Activated CD4-positive, alpha-beta T cell treated with anti-CD3 and anti-CD28 coated beads for 36 hours (primary cell): ENCODE measurements at regions not wholly inside any gene's neighbourhood (a gene's known extent, or its start where the extent isn't known, plus 50 kb on each side); places are given as distances from the start of the nearest gene placed in this dataset.

Experiments used
- ATAC-seq: fragments of 200-7000 bp; cut with Tn5 transposase; one replicate; pipeline ENCODE4 v1.10.0; 2021; ENCODE audit warnings: mild to moderate bottlenecking, moderate library complexity
- CTCF ChIA-PET: fragments of 350-600 bp; sonication (Branson Sonifier 250); formaldehyde crosslinking; loops from one replicate; lab custom pipeline; 2021; ENCODE audit warnings: antibody characterized with exemption; lab: Charles Lee
- POLR2A ChIA-PET: fragments of 350-600 bp; sonication (Branson Sonifier 250); formaldehyde crosslinking; loops from one replicate; lab custom pipeline; 2021; ENCODE audit warnings: antibody characterized with exemption, inconsistent platforms; lab: Charles Lee
- DNase-seq: peaks from one replicate; pipeline ENCODE4 v3.0.0-alpha.2; 2020
- H3K27ac Mint-ChIP-seq: one replicate; pipeline ENCODE4 v1.8.0; 2021; ENCODE audit warnings: mixed read lengths
- H3K27me3 Mint-ChIP-seq: one replicate; pipeline ENCODE4 v1.8.0; 2021; ENCODE audit warnings: mixed read lengths
- H3K36me3 Mint-ChIP-seq: one replicate; pipeline ENCODE4 v1.8.0; 2021; ENCODE audit warnings: low read depth, mixed read lengths
- H3K4me1 Mint-ChIP-seq: one replicate; pipeline ENCODE4 v1.8.0; 2021; ENCODE audit warnings: mixed read lengths
- H3K4me3 Mint-ChIP-seq: one replicate; pipeline ENCODE4 v1.8.0; 2021; ENCODE audit warnings: mild to moderate bottlenecking, moderate library complexity, mixed read lengths
- H3K9me3 Mint-ChIP-seq: one replicate; pipeline ENCODE4 v1.8.0; 2021; ENCODE audit warnings: low read depth, mixed read lengths
- intact Hi-C, 2 experiments: fragments of 100-400 bp; cut with DNase I in 1 of 2; cut with micrococcal nuclease in 1 of 2; formaldehyde crosslinking; loops; one replicate each; pipeline versions ENCODE4 v1.14.2 to v1.15.1; 2022 to 2024; cut with DNase I, micrococcal nuclease

DNA sequence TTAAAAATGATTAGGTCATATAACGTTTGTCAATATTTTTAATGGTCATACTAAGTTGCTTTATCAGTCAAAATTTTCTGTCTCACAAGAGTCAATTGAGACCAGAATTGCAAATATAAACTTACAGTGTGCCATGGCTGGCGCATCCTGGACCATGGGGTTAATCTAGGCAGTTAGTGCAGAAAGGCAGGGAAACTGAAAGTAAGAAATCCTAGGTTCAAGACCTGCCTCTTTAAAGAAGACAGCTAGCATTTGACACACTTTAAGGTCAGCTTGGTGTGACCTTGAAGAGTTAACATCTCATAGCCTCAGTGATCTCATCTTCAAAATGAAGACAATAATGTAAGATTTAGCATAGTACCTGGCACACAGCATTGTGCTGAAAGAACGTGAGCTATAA, 210.0 kb upstream of the DAB1 start:
- Mint-ChIP-seq H3K4me1 (no peaks in the 10 kb centered on the region), H3K36me3 (no peaks in the 10 kb centered on the region), H3K4me3 (no peak overlapping the region), H3K27ac (no peak overlapping the region), H3K9me3 (no peaks in the 10 kb centered on the region), H3K27me3 (peaks cover 11% of the 10 kb centered on the region)
- ChIA-PET POLR2A (no interaction called here), CTCF (no interaction called here)
- intact Hi-C loops, result no loop called here
- ATAC-seq, result no peak
- DNase-seq, result no peak

DNA sequence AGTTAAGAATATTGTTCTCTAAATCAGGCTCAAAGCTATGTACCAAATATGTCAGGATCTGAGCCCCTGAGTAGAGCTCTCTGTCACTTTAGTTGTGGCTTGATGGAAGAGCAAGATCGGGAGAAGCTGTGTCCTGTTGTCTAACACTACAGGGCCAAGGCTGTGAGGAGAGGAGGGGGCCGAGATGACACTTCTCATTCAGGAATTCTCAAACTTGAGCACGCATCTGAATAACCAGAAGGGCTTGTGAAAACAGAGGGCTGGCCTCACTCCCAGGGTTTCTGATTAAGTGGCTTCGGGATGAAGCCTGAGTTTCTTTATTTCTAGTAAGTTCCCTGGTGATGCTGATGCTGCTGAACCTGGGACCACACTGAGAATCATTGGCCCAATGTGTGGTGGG, 209.2 kb upstream of the DAB1 start:
- intact Hi-C loops, result no loop called here
- no peaks in the 10 kb centered on the region for H3K36me3 Mint-ChIP-seq
- no peak overlapping the region for H3K4me3 Mint-ChIP-seq
- POLR2A ChIA-PET, result no interaction called here
- ATAC-seq (no peak), DNase-seq (no peak)
- H3K27ac Mint-ChIP-seq, result no peak overlapping the region
- no peaks in the 10 kb centered on the region for H3K4me1 Mint-ChIP-seq
- CTCF ChIA-PET, result no interaction called here
- no peaks in the 10 kb centered on the region for H3K9me3 Mint-ChIP-seq
- H3K27me3 Mint-ChIP-seq, result peaks cover 11% of the 10 kb centered on the region

DNA sequence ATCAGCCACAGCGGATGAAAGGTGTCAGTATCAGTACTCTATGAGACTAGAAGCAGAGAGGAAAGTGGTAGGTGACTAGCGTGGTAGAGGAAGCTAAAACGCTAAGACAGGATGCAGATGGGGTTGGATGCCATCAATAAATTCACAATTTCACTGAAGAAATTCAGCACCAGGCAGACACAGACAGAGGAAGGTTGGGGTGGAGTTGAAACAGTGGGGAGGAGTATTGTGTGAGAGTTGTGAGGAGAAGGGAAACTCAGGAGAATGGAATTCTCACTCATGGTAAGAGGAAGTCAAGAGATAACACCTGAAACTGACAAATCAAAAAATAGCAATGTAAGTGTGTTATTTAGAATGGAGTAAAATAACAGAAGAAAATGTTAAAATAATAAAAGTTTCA, 208.5 kb upstream of the DAB1 start:
- CTCF ChIA-PET, result no interaction called here
- no peak for ATAC-seq
- no peak overlapping the region for H3K27ac Mint-ChIP-seq

DNA sequence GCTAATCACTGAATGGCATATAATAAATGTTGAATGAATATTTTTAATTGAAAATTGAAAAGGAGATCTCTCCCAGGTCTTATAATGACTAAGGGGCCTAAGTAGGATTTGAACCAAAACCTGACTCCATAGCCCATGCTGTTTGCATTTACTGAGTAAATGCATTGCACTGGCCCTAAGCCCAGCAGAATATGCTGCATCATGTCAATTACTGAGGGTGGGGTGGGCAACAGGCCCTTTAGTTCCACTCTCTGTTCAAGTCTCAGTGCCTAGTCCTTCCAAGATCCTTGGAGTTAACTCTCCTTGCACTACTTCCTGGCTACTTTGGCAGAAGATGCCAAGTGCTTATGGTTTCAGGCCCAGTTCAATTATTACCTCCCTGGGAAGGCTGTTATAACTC, 203.8 kb upstream of the DAB1 start:
- H3K4me3 Mint-ChIP-seq, result no peak overlapping the region
- no peak for ATAC-seq
- intact Hi-C loops, result no loop called here
- H3K27me3 Mint-ChIP-seq, result peaks cover 9% of the 10 kb centered on the region
- no peak overlapping the region for H3K27ac Mint-ChIP-seq
- no peaks in the 10 kb centered on the region for H3K9me3 Mint-ChIP-seq
- H3K36me3 Mint-ChIP-seq, result no peaks in the 10 kb centered on the region
- no peak for DNase-seq
- POLR2A ChIA-PET, result no interaction called here
- CTCF ChIA-PET, result no interaction called here
- H3K4me1 Mint-ChIP-seq, result no peaks in the 10 kb centered on the region

More for the DNA sequence above, 208.5 kb upstream of the DAB1 start:
- H3K4me1 Mint-ChIP-seq, result no peaks in the 10 kb centered on the region
- H3K9me3 Mint-ChIP-seq, result no peaks in the 10 kb centered on the region
- no peak for DNase-seq
- POLR2A ChIA-PET, result no interaction called here
- no peaks in the 10 kb centered on the region for H3K36me3 Mint-ChIP-seq
- intact Hi-C loops, result no loop called here
- H3K4me3 Mint-ChIP-seq, result no peak overlapping the region
- peaks cover 11% of the 10 kb centered on the region for H3K27me3 Mint-ChIP-seq

DNA sequence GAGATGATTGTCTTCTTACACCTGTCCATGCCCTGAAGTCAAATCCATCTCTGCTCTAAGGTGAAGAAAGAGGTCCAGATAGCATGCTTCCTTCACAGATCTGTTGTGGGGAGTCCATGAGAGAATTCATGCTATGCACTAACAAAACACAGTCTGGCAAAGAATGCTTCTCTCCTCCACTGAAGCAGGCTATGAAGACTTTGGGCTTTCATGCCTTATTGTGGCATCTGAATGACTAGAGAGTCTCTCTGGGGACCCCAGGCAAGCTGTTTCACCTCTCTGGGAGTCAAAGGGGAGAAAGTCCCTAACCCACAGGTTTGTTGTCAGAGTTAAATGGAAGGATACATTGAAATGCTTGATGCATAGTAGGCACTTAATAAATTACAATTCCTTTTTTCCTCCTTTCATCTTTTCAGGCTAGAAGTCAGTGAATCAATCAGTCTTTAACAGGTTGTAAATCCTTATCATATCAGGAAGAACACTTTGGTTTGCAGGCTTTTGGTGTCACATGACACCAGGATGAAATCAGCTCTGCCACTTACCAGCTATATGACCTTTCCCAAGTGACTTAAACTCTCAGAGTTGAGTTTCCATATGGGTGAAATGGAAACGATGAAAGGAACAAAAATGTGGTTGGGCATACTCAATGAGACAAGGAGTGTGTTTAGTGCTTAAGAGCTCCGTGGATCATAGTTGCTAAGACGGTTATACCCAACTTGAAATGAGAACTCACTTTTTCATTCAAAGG, 200.1 kb upstream of the DAB1 start:
- DNase-seq, result no peak
- Mint-ChIP-seq H3K27me3 (no peaks in the 10 kb centered on the region), H3K36me3 (no peaks in the 10 kb centered on the region), H3K27ac (no peak overlapping the region), H3K9me3 (no peaks in the 10 kb centered on the region), H3K4me3 (no peak overlapping the region), H3K4me1 (no peaks in the 10 kb centered on the region)
- ChIA-PET CTCF (no interaction called here), POLR2A (no interaction called here)
- intact Hi-C loops, result no loop called here
- no peak for ATAC-seq

DNA sequence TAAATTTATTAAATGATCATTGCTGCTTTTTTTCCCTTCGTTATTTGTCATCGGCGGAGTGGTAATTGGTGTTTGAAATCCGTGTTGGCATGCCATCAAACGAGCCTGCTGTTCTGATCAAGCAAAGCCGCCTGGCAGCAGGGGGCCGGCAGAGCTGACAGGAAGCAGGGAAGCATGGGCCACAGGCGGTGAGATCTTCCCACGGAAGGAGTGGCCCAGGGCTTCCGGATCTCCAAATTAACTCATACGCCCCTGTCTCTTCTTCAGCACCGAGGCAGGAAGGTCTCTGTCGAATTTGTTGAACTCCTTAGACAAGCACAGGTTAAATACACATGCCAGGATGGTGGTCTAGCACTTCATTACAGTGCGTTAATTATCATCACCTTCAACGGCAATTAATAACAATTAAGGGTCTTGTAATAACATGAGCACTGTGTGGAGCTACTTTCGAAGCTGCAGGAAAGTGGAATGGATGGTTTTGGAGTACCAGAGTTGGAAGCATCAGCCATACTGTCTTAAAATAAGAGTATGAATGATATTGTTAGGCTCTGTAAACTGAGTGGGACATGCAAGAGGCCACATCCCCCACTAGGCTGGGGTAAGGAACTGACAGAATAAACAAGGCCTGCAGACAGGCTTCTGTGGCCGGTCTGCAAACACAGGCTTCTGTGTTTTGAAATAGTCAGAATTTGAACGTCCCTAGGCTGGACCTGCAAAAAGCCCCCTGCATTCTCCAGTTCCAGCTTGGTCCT, 199.4 kb upstream of the DAB1 start:
- Mint-ChIP-seq H3K27ac (no peak overlapping the region), H3K4me3 (no peak overlapping the region), H3K27me3 (no peaks in the 10 kb centered on the region), H3K36me3 (no peaks in the 10 kb centered on the region), H3K9me3 (no peaks in the 10 kb centered on the region), H3K4me1 (no peaks in the 10 kb centered on the region)
- POLR2A ChIA-PET, result no interaction called here
- intact Hi-C loops, result no loop called here
- CTCF ChIA-PET, result no interaction called here
- DNase-seq, result no peak
- no peak for ATAC-seq

DNA sequence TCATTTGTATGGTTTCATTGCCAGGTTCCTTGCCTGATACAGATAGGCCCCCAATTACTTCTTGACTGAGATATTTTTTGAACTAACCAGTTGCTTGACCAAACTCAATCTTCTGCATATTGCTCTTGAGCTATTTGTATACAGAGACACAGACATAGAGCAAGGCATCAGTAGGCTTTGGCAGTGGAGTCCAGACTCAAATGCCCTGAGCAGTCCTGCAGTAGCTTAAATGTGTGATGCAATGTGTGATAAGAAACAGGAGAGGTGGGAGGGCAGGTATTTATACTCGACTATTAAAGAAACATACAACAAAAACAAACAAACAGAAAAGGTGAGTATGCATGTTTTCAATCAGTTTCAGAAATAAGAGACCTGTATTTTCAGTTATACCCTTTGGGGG, 197.9 kb upstream of the DAB1 start:
- intact Hi-C loops, result no loop called here
- no peak for ATAC-seq
- no peak for DNase-seq
- H3K27ac Mint-ChIP-seq, result no peak overlapping the region
- POLR2A ChIA-PET, result no interaction called here
- H3K4me3 Mint-ChIP-seq, result no peak overlapping the region
- no peaks in the 10 kb centered on the region for H3K36me3 Mint-ChIP-seq
- no peaks in the 10 kb centered on the region for H3K9me3 Mint-ChIP-seq
- CTCF ChIA-PET, result no interaction called here
- peaks cover 5% of the 10 kb centered on the region for H3K27me3 Mint-ChIP-seq
- H3K4me1 Mint-ChIP-seq, result no peaks in the 10 kb centered on the region

DNA sequence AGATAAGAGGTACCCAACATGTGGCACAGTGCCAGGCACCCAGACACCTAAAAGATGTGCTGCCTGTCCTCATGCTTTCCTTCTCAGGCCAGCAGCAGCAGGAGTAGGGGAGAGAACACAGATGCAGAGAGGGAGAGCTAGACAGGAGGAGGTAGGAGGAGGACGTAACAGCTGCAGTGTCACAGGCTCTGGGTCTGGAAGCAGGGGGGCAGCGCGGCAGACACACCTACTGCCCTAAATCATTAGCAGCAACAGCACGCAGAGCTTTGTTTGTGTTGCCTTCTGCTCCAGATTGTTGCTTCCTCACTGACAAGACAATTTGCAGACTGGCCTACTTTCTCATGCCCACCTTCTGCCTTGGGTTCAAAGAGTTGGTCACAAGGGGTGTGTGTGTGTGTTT, 196.7 kb upstream of the DAB1 start:
- DNase-seq, result no peak
- intact Hi-C loops, result no loop called here
- no peaks in the 10 kb centered on the region for H3K36me3 Mint-ChIP-seq
- H3K9me3 Mint-ChIP-seq, result no peaks in the 10 kb centered on the region
- POLR2A ChIA-PET, result no interaction called here
- H3K4me1 Mint-ChIP-seq, result no peaks in the 10 kb centered on the region
- no peak overlapping the region for H3K27ac Mint-ChIP-seq
- peaks cover 5% of the 10 kb centered on the region for H3K27me3 Mint-ChIP-seq
- H3K4me3 Mint-ChIP-seq, result no peak overlapping the region
- CTCF ChIA-PET, result no interaction called here
- no peak for ATAC-seq

DNA sequence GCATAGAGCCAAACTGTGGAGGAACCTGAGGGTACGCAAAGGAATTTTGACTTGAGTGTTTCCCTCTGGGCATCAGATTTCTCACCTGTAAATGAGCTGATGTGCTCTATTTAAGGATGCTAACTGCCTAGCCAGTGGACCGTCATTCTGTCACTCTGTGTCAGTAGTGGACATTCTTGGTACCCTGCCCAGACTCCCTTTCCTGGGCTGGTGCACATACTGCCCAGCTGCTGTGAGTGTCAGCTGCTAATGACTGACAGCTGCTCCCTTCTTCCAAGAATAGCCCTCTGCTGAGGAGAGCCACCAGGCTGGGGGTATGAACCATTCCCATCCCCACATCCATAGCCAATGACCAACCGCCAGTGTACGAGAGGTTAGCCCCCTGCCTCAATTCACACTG, 193.1 kb upstream of the DAB1 start:
- Mint-ChIP-seq H3K4me3 (no peak overlapping the region), H3K9me3 (no peaks in the 10 kb centered on the region), H3K4me1 (no peaks in the 10 kb centered on the region), H3K27me3 (peaks cover 5% of the 10 kb centered on the region), H3K27ac (no peak overlapping the region), H3K36me3 (no peaks in the 10 kb centered on the region)
- intact Hi-C loops, result no loop called here
- DNase-seq (no peak), ATAC-seq (no peak)
- ChIA-PET POLR2A (no interaction called here), CTCF (no interaction called here)

DNA sequence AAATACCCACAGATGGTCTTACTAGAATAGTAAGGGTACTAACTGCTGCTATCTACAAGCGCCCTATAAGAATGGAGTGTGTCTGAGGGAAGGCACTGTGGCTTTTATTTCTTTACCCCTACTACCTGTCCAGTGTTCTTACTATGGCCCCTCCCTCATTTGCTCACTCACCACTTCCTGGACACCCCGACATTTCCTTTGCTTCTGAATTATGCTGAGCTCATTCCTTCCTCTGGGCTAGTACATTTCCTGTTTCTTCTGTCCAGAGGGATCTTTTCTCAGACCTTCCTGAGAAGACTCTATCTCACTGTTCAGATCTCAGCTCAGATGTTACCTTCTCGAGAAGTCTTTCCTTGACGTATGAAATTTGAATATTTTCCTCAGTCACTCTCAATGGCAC, 192.1 kb upstream of the DAB1 start:
- Mint-ChIP-seq H3K4me1 (no peaks in the 10 kb centered on the region), H3K27me3 (peaks cover 5% of the 10 kb centered on the region)
- intact Hi-C loops, result no loop called here

DNA sequence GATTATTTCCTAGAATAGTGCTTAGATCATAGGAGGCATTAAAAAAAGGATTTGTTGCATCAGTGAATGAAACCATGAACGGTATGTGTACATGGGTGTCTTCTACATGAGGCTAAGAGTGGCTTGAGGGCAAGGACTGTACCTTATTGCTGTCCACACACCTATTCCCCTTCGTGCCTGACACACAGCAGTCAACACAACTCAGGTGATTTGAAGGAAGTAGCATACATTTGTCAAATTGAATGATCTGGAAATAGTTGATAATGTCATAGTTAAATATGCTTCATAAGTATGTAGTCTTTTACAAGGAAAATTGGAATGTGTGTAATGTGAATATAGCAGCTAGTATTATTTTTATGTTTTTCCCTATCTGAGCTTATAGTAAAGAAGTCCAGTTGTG, 189.0 kb upstream of the DAB1 start:
- no peak for DNase-seq
- intact Hi-C loops, result no loop called here
- no peaks in the 10 kb centered on the region for H3K36me3 Mint-ChIP-seq
- ATAC-seq, result no peak
- CTCF ChIA-PET, result interaction anchor here (0.6 kb wide), 1 partner anchor 748 kb away, joined by 3 read pairs; no protein-coding TSS in a partner anchor
- H3K27ac Mint-ChIP-seq, result no peak overlapping the region
- POLR2A ChIA-PET, result no interaction called here
- H3K4me1 Mint-ChIP-seq, result no peaks in the 10 kb centered on the region
- H3K4me3 Mint-ChIP-seq, result no peak overlapping the region
- H3K9me3 Mint-ChIP-seq, result no peaks in the 10 kb centered on the region
- peaks cover 4% of the 10 kb centered on the region for H3K27me3 Mint-ChIP-seq

More for the DNA sequence above, 192.1 kb upstream of the DAB1 start:
- H3K4me3 Mint-ChIP-seq, result no peak overlapping the region
- H3K36me3 Mint-ChIP-seq, result no peaks in the 10 kb centered on the region
- POLR2A ChIA-PET, result no interaction called here
- DNase-seq (no peak), ATAC-seq (no peak)
- H3K27ac Mint-ChIP-seq, result no peak overlapping the region
- H3K9me3 Mint-ChIP-seq, result no peaks in the 10 kb centered on the region
- CTCF ChIA-PET, result interaction anchor here (0.6 kb wide), 1 partner anchor 94 kb away, joined by 3 read pairs; no protein-coding TSS in a partner anchor

DNA sequence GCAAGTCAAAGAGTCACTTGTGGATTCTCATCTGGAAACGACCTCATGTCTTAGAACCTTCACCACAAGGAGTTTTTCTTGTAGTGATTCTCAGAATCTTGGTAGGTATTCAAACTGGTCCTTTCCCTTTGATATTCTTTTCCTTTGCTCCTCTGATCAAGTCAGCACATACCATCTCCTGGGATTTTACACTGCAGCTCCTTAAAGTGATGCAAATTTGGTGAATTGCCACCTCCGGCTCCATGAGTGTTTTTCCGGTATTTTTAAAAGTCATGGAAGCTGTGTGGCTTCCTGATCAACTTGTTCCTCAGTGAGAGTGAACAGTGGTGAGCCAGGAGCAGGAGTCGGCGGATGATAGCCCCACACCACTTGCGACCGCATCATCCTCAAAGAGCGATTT, 182.1 kb upstream of the DAB1 start:
- peaks cover 3% of the 10 kb centered on the region for H3K4me1 Mint-ChIP-seq
- intact Hi-C loops, result no loop called here
- ATAC-seq, result no peak
- CTCF ChIA-PET, result no interaction called here
- H3K4me3 Mint-ChIP-seq, result no peak overlapping the region
- H3K27ac Mint-ChIP-seq, result no peak overlapping the region
- POLR2A ChIA-PET, result no interaction called here
- H3K27me3 Mint-ChIP-seq, result peaks cover 4% of the 10 kb centered on the region
- DNase-seq, result no peak
- H3K36me3 Mint-ChIP-seq, result no peaks in the 10 kb centered on the region
- no peaks in the 10 kb centered on the region for H3K9me3 Mint-ChIP-seq
